Stimulated activated CD4-positive, alpha-beta T cell treated with anti-CD3 and anti-CD28 coated beads, Interleukin-15, amount 100 ng/mL, for 24 hours (primary cell): ENCODE measurements at regions not wholly inside any gene's neighbourhood (a gene's known extent, or its start where the extent isn't known, plus 50 kb on each side); places are given as distances from the start of the nearest gene placed in this dataset.

Source experiments
- DNase-seq: peaks from one replicate; pipeline ENCODE4 v3.0.0-alpha.2; 2020

GRCh38 chr1:195820925-195821324 is 787.3 kb downstream of the KCNT2 start:
- DNase-seq: no peak

GRCh38 chr1:195806060-195806459 is 802.2 kb downstream of the KCNT2 start:
- no peak for DNase-seq

- no peak for DNase-seq
These were observed 803.7 kb downstream of the KCNT2 start for GRCh38 chr1:195804547-195804946.

GRCh38 chr1:195799016-195799415 is 809.2 kb downstream of the KCNT2 start:
- DNase-seq: no peak

GRCh38 chr1:195794225-195794624 is 814.0 kb downstream of the KCNT2 start:
- DNase-seq: no peak

GRCh38 chr1:195791796-195792195 is 816.4 kb downstream of the KCNT2 start:
- DNase-seq: no peak

- no peak for DNase-seq
These were observed 817.6 kb downstream of the KCNT2 start for GRCh38 chr1:195790514-195791168.

GRCh38 chr1:195789321-195789720 is 818.9 kb downstream of the KCNT2 start:
- no peak for DNase-seq

GRCh38 chr1:195788721-195789120 is 819.5 kb downstream of the KCNT2 start:
- DNase-seq: no peak

GRCh38 chr1:195785830-195786229 is 822.4 kb downstream of the KCNT2 start:
- DNase-seq: no peak

- DNase-seq: no peak
These were observed 834.3 kb downstream of the KCNT2 start for GRCh38 chr1:195773931-195774330.

GRCh38 chr1:195769461-195769860 is 838.8 kb downstream of the KCNT2 start:
- DNase-seq: no peak

GRCh38 chr1:195768936-195769335 is 839.3 kb downstream of the KCNT2 start:
- DNase-seq: no peak

GRCh38 chr1:195768377-195768776 is 839.9 kb downstream of the KCNT2 start:
- no peak for DNase-seq

- no peak for DNase-seq
These were observed 841.5 kb downstream of the KCNT2 start for GRCh38 chr1:195766709-195767108.

- no peak for DNase-seq
These were observed 843.1 kb downstream of the KCNT2 start for GRCh38 chr1:195765099-195765498.

- DNase-seq: no peak
These were observed 844.3 kb downstream of the KCNT2 start for GRCh38 chr1:195763907-195764374.

- no peak for DNase-seq
These were observed 844.9 kb downstream of the KCNT2 start for GRCh38 chr1:195763146-195763906.

- no peak for DNase-seq
These were observed 847.1 kb downstream of the KCNT2 start for GRCh38 chr1:195761104-195761503.

- no peak for DNase-seq
These were observed 852.1 kb downstream of the KCNT2 start for GRCh38 chr1:195756109-195756508.

- no peak for DNase-seq
These were observed 853.4 kb downstream of the KCNT2 start for GRCh38 chr1:195754874-195755273.

GRCh38 chr1:195754303-195754702 is 853.9 kb downstream of the KCNT2 start:
- DNase-seq: no peak

- no peak for DNase-seq
These were observed 859.3 kb downstream of the KCNT2 start for GRCh38 chr1:195748969-195749368.

GRCh38 chr1:195745189-195746010 is 862.8 kb downstream of the KCNT2 start:
- no peak for DNase-seq
